DMS53 treated with DMSO at 0.1 percent for 48 hours (cell line): ENCODE measurements at regions not wholly inside any gene's neighbourhood (a gene's known extent, or its start where the extent isn't known, plus 50 kb on each side); places are given as distances from the start of the nearest gene placed in this dataset.
"Not testable (repeated sequence)": the region's sequence is repeated elsewhere in the genome, so short reads cannot be mapped to it uniquely, and the experiment has no call there.

Source experiments
- DNase-seq: peaks from one replicate; lab custom pipeline; 2025; ENCODE audit not compliant: unreplicated experiment; lab: John Stamatoyannopoulos, UW

GRCh38 chr2:75833386-75833785, 122.7 kb upstream of the GCFC2 start:
- DNase-seq = no peak

DNA sequence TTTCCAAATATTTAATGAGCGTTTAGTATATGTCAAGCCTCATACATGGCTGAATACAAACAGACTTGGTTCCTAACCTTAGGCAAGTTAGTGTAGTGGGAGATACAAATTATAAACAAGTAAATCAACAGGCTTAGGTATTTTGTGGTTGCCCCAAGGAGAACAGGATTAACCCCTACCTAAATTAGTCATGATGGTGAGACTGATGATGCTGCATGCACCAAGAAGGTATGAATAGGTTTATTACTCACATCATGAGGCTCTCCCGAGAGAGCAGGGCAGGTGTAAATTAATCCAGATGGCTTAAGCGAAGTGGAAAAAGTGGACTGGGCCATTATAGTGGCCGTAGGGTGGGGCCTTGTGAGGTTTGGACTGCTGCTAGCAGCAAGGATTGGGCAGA, 118.1 kb upstream of the GCFC2 start:
- no peak for DNase-seq

DNA sequence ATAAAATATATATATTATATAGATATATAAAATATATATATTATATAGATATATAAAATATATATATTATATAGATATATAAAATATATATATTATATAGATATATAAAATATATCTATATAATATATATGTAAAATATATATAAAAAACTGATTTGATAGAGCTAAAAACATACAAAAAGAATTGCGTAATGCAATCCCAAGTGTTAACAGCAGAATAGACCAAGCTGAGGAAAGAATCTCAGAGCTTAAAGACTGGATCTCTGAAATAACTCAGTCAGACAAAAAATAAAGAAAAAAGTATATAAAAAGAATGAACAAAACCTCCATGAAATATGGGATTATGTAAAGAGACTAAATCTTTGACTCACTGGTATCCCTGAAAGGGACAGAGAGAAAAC, 112.8 kb upstream of the GCFC2 start:
- not testable (repeated sequence) for DNase-seq

GRCh38 chr2:75822336-75822735, 111.6 kb upstream of the GCFC2 start:
- no peak for DNase-seq

DNA sequence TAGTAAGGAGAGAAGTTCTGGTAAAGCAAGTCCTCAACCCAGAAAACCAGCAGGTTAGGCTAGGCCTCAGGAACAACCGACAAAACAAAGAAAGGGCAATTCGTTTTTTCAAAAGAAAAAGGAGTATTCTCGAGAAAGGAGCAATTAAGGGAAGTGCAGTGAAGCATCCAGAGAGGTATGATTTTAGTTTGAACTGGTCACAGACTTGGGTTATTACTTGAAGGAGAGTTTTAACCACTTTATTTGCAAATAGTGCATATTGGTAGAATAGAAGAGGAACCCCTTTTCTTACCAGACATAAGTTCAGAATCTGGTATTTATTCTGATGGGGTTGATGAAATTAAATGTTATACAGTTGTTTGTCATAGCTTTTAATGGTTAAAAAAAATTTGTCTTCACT, 110.0 kb upstream of the GCFC2 start:
- DNase-seq = no peak

- DNase-seq = no peak
Observed at GRCh38 chr2:75810611-75811330, 100.1 kb upstream of the GCFC2 start.

- no peak for DNase-seq
Observed at GRCh38 chr2:75808793-75809535, 98.2 kb upstream of the GCFC2 start.

GRCh38 chr2:75807992-75808391, 97.3 kb upstream of the GCFC2 start:
- no peak for DNase-seq

- no peak for DNase-seq
Observed at GRCh38 chr2:75801234-75801982, 90.7 kb upstream of the GCFC2 start.

DNA sequence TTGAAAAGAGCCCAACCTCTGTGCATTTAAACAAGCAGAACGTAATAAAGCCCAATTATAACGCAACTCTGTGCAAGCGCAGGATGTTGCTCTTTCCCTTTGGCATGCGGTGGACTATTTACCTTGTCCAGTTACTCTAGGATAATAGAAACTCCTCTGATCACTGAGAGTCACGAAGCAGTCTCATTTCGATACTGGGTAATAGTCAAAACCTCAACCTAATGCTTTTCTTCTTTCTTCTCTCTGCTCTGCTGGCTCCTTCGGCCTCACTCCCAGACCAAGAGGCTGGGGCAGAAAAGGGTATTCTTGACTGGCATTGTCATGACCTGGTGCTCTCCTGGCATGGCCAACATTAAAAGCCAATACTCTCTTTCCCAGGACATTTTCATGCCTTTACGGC, 89.7 kb upstream of the GCFC2 start:
- DNase-seq = no peak

GRCh38 chr2:75799859-75800258, 89.1 kb upstream of the GCFC2 start:
- no peak for DNase-seq

DNA sequence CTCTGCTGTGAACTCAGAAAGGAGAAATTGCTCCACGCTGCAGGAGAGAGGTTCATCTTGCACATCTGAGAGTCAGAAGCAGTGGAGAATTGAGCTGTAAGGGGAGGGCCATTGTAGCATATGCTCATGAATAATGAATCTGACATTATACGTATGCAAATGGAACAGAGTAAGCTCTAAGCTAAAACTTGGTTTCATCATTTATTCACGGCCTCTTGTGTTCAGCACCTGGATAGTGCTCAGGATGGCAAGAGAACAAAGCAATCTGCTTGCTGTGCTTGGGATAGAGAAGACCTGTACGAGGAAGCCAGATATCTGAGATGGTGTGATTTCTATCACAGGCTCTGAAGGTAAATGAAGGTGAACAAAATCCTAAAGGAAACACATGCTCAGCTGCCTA, 87.9 kb upstream of the GCFC2 start:
- no peak for DNase-seq

GRCh38 chr2:75792996-75793395, 82.3 kb upstream of the GCFC2 start:
- DNase-seq = no peak

DNA sequence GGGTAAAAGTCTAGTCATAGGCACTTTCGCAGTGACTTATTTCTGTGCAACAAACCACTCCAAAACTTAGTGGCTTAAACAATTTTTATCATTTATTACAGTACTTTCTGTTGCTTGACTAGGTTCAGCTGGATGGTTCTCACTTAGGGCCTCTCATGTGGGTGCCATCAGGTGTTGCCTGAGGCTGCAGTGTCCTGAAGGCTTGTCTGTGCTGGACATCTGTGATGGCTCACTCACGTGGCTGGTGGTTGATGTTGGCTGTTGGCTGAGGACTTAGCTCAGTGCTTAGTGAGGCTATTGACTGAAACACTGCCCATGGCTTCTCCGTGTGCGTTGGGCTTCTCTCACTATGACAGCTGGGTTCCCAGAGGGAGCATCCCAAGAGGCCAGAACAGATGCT, 81.4 kb upstream of the GCFC2 start:
- DNase-seq = no peak

GRCh38 chr2:75790814-75791467, 80.2 kb upstream of the GCFC2 start:
- DNase-seq = no peak

- no peak for DNase-seq
Observed at GRCh38 chr2:75790121-75790813, 79.6 kb upstream of the GCFC2 start.

DNA sequence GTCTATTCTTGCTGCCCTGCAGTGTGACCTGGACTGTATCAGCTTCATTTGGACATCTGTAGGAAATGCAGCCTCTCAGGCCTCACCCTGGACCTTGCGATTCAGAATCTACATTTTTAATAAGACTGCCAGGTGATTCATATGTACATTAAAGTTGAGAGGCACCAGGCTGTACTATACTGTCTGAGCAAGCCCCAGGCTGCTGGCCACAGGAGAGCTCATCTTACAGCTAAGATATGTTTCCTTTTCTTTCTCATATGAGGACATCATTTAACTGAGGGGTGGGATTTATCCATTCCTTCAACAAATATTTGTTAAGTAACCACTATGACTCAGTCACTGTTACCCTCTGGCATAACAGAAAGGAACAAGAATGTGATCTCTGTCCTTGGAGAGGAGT, 78.2 kb upstream of the GCFC2 start:
- no peak for DNase-seq

- DNase-seq = no peak
Observed at GRCh38 chr2:75788154-75788553, 77.4 kb upstream of the GCFC2 start.

GRCh38 chr2:75787532-75788132, 76.9 kb upstream of the GCFC2 start:
- peak; percentile 41 for DNase-seq

DNA sequence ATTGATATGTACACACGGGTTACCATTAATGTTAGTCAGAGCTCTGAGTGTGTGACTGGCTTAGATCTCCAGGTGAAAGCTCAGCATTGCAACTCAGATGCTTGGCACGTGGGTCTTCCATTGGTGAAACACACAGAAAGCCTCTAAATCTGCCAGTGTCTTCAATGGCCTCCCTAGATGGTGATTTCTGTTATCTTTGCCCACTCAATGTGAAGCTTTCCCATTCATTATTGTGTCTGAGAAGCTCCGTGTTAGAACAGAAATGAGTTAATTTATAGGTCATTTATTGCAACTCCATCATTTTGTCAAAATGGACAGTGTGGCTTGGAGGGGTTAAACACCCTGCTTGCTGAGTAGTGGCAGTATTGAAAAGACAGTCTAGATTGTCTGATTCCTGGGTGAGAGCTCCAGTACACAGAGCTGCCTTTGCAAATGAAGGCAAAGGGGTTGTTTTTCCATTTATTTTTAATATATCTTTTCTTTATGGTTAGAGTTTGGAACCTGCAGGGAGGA, 64.7 kb upstream of the GCFC2 start:
- no peak for DNase-seq
